Suppressor macrophage treated with lipopolysaccharide for 4 hours (primary cell): ENCODE measurements at regions not wholly inside any gene's neighbourhood (a gene's known extent, or its start where the extent isn't known, plus 50 kb on each side); places are given as distances from the start of the nearest gene placed in this dataset.
A peak's percentile ranks its signal among the peaks of the same experiment; 100 is the strongest.

Experiments
- DNase-seq: peaks from one replicate; pipeline ENCODE4 v3.0.0-alpha.2; 2020

DNA sequence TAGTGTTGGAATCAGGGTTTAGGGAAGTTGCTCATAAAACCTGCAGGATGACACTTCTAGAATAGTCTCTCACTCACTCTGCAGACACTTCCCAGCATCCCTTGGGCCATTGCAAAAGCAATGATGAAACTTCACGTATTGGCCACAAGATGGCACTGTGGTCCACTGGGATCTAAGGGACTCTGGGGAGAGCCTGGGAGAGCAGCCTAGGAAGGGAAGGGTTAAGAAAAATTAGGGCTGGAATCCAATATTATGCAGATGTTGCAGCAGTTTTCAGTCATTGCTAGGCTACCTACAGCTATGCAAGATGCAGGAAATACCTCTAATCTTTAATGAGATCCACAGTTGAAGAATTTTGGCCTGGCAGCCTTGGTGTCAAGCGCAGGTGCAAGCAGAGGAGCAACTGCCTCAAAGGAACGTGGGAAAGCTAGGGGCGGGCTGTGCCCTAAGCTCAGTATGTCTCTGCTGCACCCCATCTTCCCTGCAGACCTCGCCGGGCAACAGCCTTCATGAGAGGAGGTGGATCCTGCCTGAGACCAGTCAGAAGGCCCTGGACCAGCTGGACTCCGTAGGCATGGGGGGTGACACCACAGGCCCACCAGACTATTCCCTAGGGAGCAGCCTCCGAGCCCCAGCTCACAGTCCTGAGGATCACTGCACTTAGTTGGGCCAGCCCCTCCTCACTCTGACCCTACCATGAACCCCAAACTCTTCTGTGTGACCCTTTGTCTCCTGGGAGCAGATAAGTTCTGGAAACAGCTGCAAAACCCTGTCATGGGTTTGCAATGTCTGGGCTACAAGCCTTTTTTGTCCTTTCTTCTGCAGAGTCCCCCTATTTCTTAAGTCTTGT lies 127.9 kb upstream of the PRSS58 start:
- DNase-seq: peak; percentile 80

DNA sequence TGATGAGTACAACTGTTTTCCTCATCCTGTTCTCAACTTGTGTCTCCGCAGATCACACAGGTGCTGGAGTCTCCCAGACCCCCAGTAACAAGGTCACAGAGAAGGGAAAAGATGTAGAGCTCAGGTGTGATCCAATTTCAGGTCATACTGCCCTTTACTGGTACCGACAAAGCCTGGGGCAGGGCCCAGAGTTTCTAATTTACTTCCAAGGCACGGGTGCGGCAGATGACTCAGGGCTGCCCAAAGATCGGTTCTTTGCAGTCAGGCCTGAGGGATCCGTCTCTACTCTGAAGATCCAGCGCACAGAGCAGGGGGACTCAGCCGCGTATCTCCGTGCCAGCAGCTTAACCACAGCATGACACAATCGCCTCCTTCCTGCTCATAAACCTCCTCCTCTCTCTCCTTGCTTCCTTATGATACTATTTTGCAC lies 126.7 kb upstream of the PRSS58 start:
- DNase-seq: peak; percentile 69

DNA sequence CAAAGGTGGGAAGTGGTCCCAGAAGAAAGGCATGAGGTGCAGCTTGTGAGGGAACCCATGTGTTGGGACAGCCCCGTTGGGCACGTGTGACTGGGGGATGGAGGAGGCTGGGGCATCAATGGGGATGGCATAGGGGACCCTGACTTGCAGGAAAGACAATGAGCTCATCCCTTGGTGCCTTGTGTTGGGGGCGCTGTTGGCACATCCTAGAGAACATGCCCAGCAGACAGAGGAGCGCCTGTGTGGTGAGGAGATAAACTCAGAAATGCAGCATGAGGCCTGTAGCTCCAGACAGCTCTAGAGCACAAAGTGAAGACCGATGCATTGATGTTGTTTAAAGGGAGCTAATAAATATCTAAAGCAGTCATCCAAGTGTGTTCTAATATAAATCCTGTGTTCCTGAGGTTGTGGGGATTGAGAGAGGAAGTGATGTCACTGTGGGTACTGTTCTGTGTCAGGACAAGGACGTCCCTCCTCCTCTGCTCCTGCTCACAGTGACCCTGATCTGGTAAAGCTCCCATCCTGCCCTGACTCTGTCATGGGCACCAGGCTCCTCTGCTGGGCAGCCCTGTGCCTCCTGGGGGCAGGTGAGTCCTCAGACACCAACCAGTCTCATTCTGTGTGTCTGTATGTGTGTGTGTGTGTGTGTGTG lies 126.1 kb upstream of the PRSS58 start:
- peak; percentile 60 for DNase-seq

DNA sequence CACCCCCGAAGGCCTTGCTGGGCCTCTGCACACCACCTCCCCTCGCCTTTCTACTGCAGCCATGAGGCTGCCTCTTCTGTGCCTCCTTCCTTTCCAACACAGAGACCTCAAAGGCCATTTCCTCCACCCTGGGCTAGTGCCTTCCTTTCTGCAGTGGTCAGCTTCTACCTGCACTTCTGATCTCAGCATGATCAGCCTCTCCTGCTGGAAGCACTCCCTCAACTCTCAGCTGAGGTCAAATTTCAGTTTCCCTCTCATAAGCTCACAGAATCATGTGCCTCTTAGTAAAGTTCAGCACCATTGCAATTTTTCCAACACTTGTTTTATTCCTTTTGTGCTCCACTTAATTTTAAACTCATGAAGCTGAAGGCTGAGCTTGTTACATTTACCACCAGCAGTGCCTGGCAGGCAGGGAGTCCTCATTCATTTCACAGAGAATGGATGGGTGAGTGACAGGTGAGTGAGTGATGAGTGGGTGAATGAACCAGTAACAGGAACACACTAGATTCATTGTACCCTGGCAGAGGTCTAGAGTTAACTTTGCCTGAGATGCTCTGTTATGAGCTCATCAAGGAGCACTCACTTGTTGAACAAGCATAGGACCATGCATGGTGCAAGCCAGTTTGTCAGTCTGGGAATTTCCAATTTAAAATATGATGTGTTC lies 124.0 kb upstream of the PRSS58 start:
- DNase-seq: peak; percentile 12

DNA sequence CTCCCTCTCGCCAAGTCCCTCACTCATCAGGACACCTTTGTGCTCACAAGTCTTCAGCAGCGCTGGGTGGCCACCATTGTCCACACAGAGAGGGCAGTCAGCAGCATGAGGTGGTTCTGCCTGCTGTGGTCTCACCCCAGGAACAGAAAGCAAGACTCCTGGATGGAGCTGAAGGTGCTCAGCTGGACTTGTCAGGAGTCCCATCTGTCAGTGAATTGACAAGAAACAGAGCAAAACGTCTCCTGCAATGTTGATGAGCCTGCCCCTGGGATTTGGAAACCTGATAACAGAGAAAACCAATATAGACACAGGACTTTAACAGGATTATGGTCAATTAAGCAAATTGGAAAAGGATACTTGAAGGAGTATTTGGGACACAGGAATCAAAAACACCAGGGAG lies 122.2 kb upstream of the PRSS58 start:
- no peak for DNase-seq

DNA sequence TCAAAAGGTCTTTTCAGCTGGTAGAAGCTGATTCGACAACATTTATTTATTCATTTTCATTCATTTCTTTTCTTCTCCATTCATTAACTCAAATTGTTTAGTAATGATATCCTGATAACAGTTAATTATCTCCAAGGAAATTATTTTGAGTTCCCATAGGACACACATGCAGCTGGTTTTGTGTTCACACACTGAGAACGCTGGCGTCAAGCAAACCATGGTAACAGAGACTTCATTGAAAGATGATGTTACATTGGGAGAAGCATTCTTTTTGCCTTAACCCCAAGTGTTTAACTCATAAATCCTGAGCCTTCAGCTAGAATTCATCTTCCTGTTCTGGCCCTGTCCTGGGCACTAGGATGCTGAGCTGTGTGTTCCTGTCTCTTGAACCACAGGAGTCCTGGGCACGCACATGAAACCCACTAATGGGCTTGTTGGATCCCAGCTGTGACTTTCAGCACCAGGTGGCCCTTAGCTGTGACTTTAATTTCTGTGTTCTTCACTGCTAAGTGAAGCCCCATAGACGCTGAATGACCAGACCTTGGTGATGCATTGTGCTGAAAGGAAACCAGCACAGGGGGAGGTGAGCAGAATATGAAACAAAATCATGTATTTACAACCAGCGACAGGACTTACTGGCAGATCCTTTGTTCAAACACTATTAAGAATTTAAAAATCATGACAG lies 121.5 kb upstream of the PRSS58 start:
- no peak for DNase-seq

DNA sequence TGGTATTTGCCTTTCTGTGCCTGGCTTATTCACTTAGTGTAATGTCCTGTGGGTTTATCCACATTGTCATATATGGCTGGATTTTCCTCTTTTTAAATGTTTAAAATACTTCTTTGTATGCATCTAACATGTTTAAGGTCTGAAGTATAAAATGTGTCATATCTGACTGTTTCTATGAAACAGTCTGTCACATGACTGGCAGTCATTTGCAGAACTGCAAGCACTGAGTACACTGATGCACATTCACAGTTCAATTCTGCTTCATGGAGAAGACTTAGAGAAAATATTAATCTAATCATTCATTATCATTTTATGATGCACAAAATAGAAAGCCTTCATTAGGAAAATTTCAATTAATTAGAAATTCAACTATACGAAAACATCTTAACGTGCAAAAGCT lies 119.7 kb upstream of the PRSS58 start:
- peak; percentile 9 for DNase-seq

DNA sequence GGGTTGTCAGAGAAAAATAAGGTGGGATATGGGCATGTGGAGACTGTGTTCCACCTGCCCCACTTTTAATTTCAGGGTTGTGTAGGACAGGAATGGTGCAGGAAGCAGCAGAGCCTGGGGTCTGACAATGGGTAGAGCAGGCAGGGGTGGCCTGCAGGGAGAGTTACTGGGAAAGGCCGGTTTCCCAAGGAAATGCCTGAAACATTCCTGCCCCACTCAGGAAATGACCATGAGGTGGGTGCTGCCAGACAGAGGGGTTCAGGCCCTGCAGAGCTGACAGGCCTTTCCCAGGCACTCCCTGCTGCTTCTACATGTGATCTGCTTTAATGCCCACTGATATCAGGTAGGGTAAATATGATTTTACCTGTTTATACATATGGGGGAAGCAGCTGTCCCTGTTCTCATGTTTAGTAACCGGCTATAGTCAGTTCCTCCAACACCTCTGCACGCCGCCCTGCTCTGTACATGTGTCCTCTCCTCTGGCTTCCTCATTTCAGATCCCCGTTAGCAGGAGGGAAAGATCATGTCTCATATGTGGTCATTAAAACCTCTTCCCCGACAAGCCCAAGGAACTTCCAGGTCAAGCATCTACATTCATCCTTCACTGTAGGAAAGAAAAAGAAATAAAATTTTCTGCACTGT lies 118.6 kb upstream of the PRSS58 start:
- DNase-seq: peak; percentile 53

DNA sequence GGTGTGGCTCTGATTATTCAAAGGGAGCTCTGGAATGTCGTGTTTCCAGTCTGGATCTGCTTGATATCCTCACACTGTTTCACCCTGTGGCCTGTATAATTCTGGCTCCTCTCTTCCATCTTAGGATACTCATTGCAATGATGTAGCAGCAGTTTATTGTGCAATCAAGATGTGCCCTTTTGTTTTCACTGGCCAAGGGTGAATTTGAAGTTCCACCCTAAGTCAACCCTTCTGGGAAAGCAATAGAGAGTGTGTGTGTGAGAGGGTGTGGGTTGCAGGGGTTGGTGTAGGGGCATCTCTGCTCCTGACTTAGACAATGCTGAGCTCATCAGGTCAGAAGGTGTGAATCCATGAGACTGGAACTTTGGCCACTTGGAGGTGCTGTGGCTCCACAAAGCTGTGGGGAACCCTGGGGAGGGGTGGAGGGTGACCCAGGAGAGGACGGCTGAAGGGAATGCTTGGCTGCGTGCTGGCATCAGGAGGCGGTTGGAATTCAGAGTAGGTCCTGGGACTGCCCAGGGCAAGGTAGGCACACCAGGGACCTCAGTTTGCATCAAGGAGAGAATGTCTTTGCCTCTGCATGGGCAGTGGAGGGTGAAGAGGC lies 118.0 kb upstream of the PRSS58 start:
- peak; percentile 46 for DNase-seq

DNA sequence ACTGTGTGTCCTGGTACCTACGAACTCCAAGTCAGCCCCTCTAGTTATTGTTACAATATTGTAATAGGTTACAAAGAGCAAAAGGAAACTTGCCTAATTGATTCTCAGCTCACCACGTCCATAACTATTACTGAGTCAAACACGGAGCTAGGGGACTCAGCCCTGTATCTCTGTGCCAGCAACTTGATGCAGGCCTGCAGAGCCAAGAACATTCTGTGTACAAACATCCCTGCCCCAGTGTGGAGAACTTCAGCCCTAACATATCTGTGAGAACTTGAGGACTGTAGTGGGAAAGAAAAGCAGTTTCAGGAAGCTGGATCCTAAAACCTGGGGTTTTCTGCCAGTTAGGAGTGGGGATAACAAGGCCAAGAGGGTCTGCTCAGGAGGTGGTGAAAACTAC lies 114.9 kb upstream of the PRSS58 start:
- no peak for DNase-seq

DNA sequence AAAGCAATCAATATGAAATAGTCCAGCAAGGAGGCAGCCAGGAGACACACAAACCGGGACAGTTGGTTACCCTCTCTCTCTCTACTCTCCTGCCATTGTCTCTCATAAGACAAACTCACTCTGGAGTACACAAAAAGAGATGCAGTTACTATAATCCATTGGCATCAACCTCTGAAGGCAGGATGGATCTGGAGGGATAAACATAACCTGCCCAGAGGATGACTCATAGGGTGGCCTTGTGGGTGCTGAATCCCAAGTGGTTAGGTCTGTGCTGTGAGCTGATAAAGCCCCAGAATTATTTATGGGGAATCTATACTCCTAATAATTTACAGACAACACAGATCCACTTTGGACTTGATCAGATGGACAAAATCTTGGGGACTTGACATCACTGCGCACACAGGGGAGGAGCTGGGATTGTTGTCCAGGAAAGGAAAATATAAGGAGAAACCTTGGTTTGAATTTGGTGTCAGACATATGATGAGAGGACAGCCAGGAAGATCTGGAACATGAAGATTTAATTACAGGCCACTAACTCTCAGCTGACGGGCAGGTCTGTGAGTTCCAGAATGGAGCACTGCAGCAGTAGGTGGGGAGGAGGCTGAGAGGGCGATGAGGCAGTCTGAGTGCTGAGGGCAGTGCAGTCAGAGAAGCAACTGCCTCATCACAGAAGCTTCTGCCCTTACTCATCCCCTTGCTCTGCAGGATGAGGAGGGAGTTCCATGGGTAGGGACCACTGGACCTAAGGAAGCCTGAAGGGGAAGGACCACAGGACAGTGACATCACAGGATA lies 113.9 kb upstream of the PRSS58 start:
- DNase-seq: no peak

DNA sequence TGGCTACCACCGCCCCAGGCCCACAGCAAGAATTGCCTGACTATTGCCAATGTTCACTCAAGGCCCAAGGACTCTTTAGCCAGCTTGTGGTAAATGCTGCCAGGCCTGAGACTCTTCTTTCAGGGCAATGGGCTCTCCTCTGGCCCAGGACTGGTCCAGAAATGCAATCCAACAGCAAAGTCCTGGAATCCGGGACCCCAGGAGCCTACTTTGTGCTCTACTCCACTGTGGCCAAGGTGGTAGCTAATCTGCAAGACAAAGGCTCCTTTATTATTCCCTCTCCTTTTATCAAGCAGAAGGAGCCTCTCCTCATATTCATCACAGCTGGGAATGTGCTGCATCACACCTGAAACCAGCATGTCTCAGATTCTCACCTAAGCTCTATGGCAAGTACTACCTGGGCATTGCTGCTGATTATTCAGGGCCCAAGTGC lies 107.6 kb upstream of the PRSS58 start:
- DNase-seq: no peak

DNA sequence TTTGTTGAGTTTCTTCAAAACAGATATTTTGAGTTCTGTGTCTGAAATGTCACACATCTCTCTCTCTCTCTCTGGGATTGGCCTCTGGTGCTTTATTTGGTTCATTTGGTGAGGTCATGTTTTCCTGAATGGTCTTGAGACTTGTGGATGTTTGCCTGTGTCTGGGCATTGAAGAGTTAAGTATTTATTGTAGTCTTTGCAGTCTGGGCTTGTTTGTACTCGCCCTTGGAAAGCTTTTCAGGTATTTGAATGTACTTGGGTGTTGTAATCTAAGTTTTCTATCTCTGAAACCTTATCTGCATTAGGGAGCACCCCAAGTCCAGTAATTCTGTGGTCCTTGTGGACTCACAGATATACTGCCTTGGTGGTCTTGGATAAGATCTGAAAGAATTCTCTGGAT lies 106.7 kb upstream of the PRSS58 start:
- no peak for DNase-seq

DNA sequence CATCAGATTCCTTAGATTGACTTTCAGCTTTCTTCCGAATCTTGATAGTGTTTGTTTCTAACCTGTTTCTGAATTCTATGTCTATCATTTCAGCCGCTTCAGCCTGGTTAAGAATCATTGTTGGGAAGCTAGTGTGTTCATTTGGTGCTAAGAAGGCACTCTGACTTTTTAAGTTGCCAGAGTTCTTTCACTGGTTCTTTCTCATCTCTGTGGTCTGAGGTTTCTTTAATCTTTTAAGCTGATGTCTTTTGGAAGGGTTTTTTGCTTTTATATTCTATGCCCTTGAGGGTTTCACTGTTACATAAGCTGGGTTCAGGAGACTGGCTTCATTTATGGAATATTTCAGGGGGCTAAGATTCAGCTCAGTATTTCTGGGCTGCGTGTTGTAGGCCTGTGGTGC lies 104.5 kb upstream of the PRSS58 start:
- no peak for DNase-seq

DNA sequence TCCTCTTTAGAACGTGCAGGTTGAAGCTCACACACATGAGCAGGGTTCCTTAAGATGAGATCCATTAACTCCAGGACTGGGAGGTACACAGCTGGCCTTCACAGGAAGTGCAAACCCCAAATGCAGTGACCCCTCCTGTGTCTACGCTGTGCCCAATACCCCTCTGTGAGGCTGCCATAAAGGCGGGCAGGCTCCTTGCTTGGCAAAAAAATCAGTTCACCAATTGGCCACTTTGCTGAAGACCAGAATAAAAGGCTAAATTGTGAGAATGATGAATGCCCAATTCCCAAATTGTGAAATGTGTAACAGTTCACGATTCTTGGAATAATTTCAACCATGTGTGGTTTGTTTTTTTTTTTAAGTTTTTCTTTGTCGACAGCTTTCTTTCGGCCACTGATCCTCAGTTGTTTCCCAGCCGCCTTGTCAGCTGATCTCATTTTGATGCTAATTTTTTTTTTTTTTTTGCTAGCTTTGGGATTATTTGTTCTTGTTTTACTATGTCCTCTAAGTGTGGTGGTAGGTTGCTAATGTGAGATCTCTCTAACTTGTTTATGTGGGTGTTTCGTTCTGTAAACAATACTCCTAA lies 101.9 kb upstream of the PRSS58 start:
- DNase-seq: no peak

DNA sequence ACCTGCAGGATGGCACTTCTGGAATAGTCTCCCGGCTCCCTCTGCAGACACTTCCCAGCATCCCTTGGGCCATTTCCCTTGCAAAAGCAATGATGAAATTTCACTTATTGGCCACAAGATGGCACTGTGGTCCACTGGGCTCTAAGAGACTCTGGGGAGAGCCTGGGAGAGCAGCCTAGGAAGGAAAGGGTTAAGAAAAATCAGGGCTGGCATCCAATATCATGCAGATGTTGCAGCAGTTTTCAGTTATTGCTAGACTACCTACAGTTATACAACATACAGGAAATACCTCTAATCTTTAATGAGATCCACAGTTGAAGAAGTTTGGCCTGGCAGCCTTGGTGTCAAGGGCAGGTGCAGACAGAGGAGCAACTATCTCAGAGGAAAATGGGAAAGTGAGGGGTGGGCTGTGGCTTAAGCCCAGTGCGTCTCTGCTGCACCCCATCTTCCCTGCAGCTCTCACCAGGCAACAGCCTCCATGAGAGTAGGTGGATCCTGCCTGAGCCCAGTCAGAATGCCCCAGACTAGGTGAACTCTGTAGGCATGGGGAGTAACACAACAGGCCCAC lies 100.2 kb upstream of the PRSS58 start:
- peak; percentile 66 for DNase-seq

DNA sequence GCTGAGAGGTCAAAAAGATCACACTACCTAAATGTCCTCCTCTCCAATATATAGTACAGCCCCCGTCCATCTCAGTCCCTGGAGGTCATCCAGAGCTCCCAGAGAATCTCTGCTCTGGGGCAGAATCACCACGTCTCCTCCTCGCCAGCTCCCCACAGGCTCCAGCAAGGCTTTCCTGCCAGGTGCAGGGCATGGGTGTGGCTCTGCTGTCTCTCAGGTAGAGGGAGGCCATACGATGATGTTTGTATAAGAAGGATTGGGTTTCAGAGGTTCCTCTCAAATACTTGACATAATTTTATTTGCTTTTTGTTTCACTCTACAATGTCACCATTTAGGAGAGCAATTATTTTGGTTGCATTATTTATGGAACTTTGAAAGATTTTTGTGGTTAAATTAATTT lies 98.3 kb upstream of the PRSS58 start:
- DNase-seq: no peak

DNA sequence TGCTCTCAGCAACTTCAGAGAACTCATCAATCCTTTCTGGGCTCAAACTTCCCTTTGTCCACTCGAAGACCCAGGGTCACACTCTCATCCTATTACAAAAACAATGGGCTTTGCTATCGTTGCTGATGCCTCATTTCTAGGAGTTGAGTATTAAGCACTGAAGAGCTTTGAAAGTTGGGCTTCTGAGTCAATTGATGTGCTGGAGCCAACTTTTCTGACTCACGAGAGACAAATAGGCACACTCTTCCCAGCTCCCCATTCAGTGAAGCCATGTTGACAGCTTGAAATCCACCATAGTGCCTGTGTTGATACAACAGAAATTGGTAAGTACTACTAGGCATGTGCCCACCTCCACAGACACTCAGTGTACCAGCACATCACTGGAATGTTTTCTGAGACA lies 97.5 kb upstream of the PRSS58 start:
- no peak for DNase-seq

DNA sequence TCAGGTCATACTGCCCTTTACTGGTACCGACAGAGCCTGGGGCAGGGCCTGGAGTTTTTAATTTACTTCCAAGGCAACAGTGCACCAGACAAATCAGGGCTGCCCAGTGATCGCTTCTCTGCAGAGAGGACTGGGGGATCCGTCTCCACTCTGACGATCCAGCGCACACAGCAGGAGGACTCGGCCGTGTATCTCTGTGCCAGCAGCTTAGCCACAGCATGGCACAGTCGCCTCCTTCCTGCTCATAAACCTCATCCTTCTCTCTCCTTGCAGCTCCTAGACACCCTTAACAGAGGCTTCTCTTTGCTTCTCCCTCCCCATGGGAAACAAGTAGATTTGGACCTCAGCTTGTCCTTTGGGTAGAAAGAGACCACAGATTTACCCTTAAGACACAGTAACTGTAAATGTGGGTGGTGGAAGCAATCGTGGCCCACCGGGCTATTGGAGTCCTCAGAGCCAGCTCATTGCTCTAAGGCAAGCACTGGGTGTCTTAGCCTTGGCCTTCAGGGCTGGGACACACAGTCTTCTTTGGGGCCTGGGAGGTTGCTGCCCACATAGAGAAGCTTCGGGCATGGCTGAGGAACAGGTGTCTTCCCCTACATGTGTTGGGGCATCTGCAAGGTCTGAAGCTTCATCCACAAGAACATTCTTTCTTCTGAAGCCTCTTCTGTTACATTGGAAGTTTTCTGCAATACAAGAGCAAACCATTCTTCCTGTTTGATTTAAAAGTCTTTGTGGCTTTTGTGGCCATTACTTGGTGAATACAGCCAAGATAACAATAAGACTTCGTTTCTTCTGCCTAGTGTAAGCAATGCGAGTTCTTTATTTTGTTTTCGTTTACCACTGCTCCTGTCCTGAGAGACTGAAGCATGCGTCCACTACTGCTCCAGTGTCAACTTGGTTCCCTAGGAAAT lies 95.5 kb upstream of the PRSS58 start:
- no peak for DNase-seq

DNA sequence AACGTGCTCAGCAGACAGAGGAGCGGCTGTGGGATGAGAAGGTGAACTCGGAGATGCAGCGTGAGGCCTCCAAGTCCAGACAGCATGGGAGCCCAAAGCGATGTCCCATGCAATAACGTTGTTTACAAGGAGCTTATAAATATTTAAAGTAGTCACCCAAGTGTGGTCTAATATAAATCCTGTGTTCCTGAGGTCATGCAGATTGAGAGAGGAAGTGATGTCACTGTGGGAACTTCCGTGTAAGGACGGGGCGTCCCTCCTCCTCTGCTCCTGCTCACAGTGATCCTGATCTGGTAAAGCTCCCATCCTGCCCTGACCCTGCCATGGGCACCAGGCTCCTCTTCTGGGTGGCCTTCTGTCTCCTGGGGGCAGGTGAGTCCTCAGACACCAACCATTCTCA lies 94.7 kb upstream of the PRSS58 start:
- DNase-seq: peak; percentile 63
